NCI-H2081 (cell line): ENCODE measurements at regions not wholly inside any gene's neighbourhood (a gene's known extent, or its start where the extent isn't known, plus 50 kb on each side); places are given as distances from the start of the nearest gene placed in this dataset.
"Not testable (repeated sequence)": the region's sequence is repeated elsewhere in the genome, so short reads cannot be mapped to it uniquely, and the experiment has no call there.

Experiments
- DNase-seq, 2 experiments: peaks; one replicate each; lab custom pipeline; 2025; lab: John Stamatoyannopoulos, UW

GRCh38 chr21:35527358-35527757 is 478.3 kb upstream of the RUNX1 start:
- no peak for DNase-seq

- no peak for DNase-seq
Measured at GRCh38 chr21:35525443-35525842, 476.3 kb upstream of the RUNX1 start.

- no peak for DNase-seq
Measured at GRCh38 chr21:35521852-35522505, 472.9 kb upstream of the RUNX1 start.

- no peak for DNase-seq
Measured at GRCh38 chr21:35521293-35521692, 472.2 kb upstream of the RUNX1 start.

GRCh38 chr21:35520856-35521255 is 471.8 kb upstream of the RUNX1 start:
- no peak for DNase-seq

- no peak for DNase-seq
Measured at GRCh38 chr21:35520302-35520701, 471.2 kb upstream of the RUNX1 start.

GRCh38 chr21:35517865-35518264 is 468.8 kb upstream of the RUNX1 start:
- no peak for DNase-seq

GRCh38 chr21:35516292-35516691 is 467.2 kb upstream of the RUNX1 start:
- DNase-seq: not testable (repeated sequence)

GRCh38 chr21:35512346-35512745 is 463.2 kb upstream of the RUNX1 start:
- DNase-seq: no peak

- DNase-seq: no peak
Measured at GRCh38 chr21:35511696-35512162, 462.6 kb upstream of the RUNX1 start.

- DNase-seq: no peak
Measured at GRCh38 chr21:35510957-35511695, 462.0 kb upstream of the RUNX1 start.

GRCh38 chr21:35510294-35510693 is 461.2 kb upstream of the RUNX1 start:
- DNase-seq: no peak

- no peak for DNase-seq
Measured at GRCh38 chr21:35509001-35509704, 460.1 kb upstream of the RUNX1 start.

- peak; percentile 7 to 13 for DNase-seq
Measured at GRCh38 chr21:35508139-35508888, 459.2 kb upstream of the RUNX1 start.

GRCh38 chr21:35507181-35507759 is 458.2 kb upstream of the RUNX1 start:
- DNase-seq: no peak

GRCh38 chr21:35506771-35507170 is 457.7 kb upstream of the RUNX1 start:
- no peak for DNase-seq

- DNase-seq: no peak
Measured at GRCh38 chr21:35506352-35506751, 457.2 kb upstream of the RUNX1 start.

- no peak for DNase-seq
Measured at GRCh38 chr21:35504951-35505466, 455.9 kb upstream of the RUNX1 start.

GRCh38 chr21:35504277-35504676 is 455.2 kb upstream of the RUNX1 start:
- no peak for DNase-seq

GRCh38 chr21:35503671-35504070 is 454.6 kb upstream of the RUNX1 start:
- no peak for DNase-seq

GRCh38 chr21:35502821-35503220 is 453.7 kb upstream of the RUNX1 start:
- DNase-seq: no peak

GRCh38 chr21:35497522-35497921 is 448.4 kb upstream of the RUNX1 start:
- not testable (repeated sequence) for DNase-seq
